A549 (cell line): ENCODE measurements at regions not wholly inside any gene's neighbourhood (a gene's known extent, or its start where the extent isn't known, plus 50 kb on each side); places are given as distances from the start of the nearest gene placed in this dataset.

Experiments
- ATAC-seq, 2 experiments: fragments of 200-7000 bp in 1 of 2; fragments of >200 bp in 1 of 2; cut with Nextera tagmentation in 1 of 2; cut with Tn5 transposase in 1 of 2; 3 replicates each; pipeline versions ENCODE4 v1.8.0 to v1.9.1; 2018 to 2020; ENCODE audit warnings: mild to moderate bottlenecking in 1 of 2, moderate library complexity in 1 of 2
- CTCF ChIA-PET: fragments of 300-600 bp; sonication (Branson Sonifier 250); formaldehyde crosslinking; extraction: SDS; loops from one replicate; lab custom pipeline; 2021; ENCODE audit warnings: antibody characterized with exemption, inconsistent platforms; lab: Yijun Ruan, JAX
- POLR2A ChIA-PET: fragments of 350-600 bp; formaldehyde crosslinking; extraction: SDS; loops from one replicate; lab custom pipeline; 2021; ENCODE audit warnings: antibody characterized with exemption, inconsistent platforms; lab: Yijun Ruan, JAX
- DNase-seq, 2 experiments: peaks; one replicate each; pipeline versions ENCODE4 v3.0.0 to v3.0.0-alpha.2; 2011 to 2016; ENCODE audit warnings: low read depth in 1 of 2, low spot score in 1 of 2
- FAIRE-seq: peaks from 2 replicates; lab custom pipeline; 2011; peaks lifted over from hg19 to GRCh38; lab: Jason Lieb, UNC
- H3K27ac ChIP-seq, 2 experiments: fragments of >200 bp; sonication (Bioruptor Twin); formaldehyde crosslinking; 3 replicates each; pipeline ENCODE4 v1.5.1; 2016 to 2017
- H3K4me1 ChIP-seq: fragments of >200 bp; sonication (Bioruptor Twin); formaldehyde crosslinking; 3 replicates; pipeline ENCODE4 v1.6.1; 2016
- H3K4me2 ChIP-seq: fragments of >200 bp; sonication (Bioruptor Twin); formaldehyde crosslinking; 3 replicates; pipeline ENCODE4 v1.6.1; 2016
- H3K4me3 ChIP-seq: fragments of >200 bp; sonication (Bioruptor Twin); formaldehyde crosslinking; 3 replicates; pipeline ENCODE4 v1.5.1; 2016
- H3K9me3 ChIP-seq: fragments of >200 bp; sonication (Bioruptor Twin); formaldehyde crosslinking; 3 replicates; pipeline ENCODE4 v1.6.1; 2016
- ATOH8 ChIP-seq: fragments of 250-450 bp; sonication (Bioruptor Pico); IDR thresholded peaks from 2 replicates; pipeline ENCODE4 v1.5.0; 2020; ENCODE audit warnings: low read depth, mild to moderate bottlenecking, moderate library complexity
- CEBPB ChIP-seq, 2 experiments: fragments of >200 bp in 1 of 2; sonication (Bioruptor Twin) in 1 of 2; formaldehyde crosslinking in 1 of 2; IDR thresholded peaks; 2 replicates each; pipeline ENCODE4 v1.6.1; 2012 to 2016
- CTCF ChIP-seq: fragments of >200 bp; sonication (Bioruptor Twin); formaldehyde crosslinking; IDR thresholded peaks from 3 replicates; pipeline ENCODE4 v1.5.1; 2016
- EHF ChIP-seq: fragments of 250-450 bp; sonication (Bioruptor Pico); IDR thresholded peaks from 2 replicates; pipeline ENCODE4 v1.5.0; 2020; ENCODE audit warnings: mild to moderate bottlenecking
- FOSB ChIP-seq: fragments of 250-450 bp; sonication (Bioruptor Pico); IDR thresholded peaks from 2 replicates; pipeline ENCODE4 v1.5.0; 2020; ENCODE audit warnings: mild to moderate bottlenecking, moderate library complexity
- FOSL2 ChIP-seq, 2 experiments: fragments of 450-650 bp in 1 of 2; fragments of >200 bp in 1 of 2; sonication (Bioruptor Twin) in 1 of 2; formaldehyde crosslinking; IDR thresholded peaks; 2 replicates each; pipeline versions ENCODE4 v1.5.0 to v1.6.1; 2016 to 2020; ENCODE audit warnings: mild to moderate bottlenecking in 1 of 2, moderate library complexity in 1 of 2
- GATA3 ChIP-seq: IDR thresholded peaks from 2 replicates; pipeline ENCODE4 v1.6.1; 2012; ENCODE audit warnings: borderline replicate concordance
- HOXA7 ChIP-seq: fragments of 250-450 bp; sonication (Bioruptor Pico); IDR thresholded peaks from 2 replicates; pipeline ENCODE4 v1.5.0; 2020; ENCODE audit warnings: mild to moderate bottlenecking, moderate library complexity
- JUNB ChIP-seq: fragments of >200 bp; sonication (Bioruptor Twin); formaldehyde crosslinking; IDR thresholded peaks from 2 replicates; pipeline ENCODE4 v1.6.1; 2016
- KDM5A ChIP-seq: fragments of 200-600 bp; sonication (generic); IDR thresholded peaks from 2 replicates; pipeline ENCODE4 v1.6.1; 2016; ENCODE audit warnings: antibody characterized with exemption, mild to moderate bottlenecking
- MAFK ChIP-seq: fragments of 450-650 bp; IDR thresholded peaks from 2 replicates; pipeline ENCODE4 v1.6.1; 2014; ENCODE audit not compliant: partially characterized antibody
- NFE2L2 ChIP-seq: fragments of 150-350 bp; conservative IDR thresholded peaks from 2 replicates; pipeline ENCODE4 v1.6.1; 2014; ENCODE audit warnings: low read length
- NR3C1 ChIP-seq: fragments of >200 bp; sonication (Bioruptor Twin); formaldehyde crosslinking; IDR thresholded peaks from 3 replicates; pipeline ENCODE4 v1.6.1; 2017
- PHF8 ChIP-seq: fragments of 200-600 bp; sonication (generic); IDR thresholded peaks from 2 replicates; pipeline ENCODE4 v1.6.1; 2016; ENCODE audit warnings: low read depth, mild to moderate bottlenecking, antibody characterized with exemption, moderate library complexity, borderline replicate concordance
- RAD21 ChIP-seq, 2 experiments: fragments of >200 bp in 1 of 2; sonication (Bioruptor Twin) in 1 of 2; formaldehyde crosslinking in 1 of 2; IDR thresholded peaks in 1 of 2; conservative IDR thresholded peaks in 1 of 2; 2 replicates in 1 of 2; 3 replicates in 1 of 2; pipeline ENCODE4 v1.6.1; 2012 to 2018; ENCODE audit warnings: inconsistent platforms in 1 of 2
- REST ChIP-seq: fragments of 200-600 bp; sonication (generic); IDR thresholded peaks from 2 replicates; pipeline ENCODE4 v1.6.1; 2016; ENCODE audit warnings: antibody characterized with exemption, mild to moderate bottlenecking, moderate library complexity
- RFX5 ChIP-seq: fragments of 450-650 bp; IDR thresholded peaks from 2 replicates; pipeline ENCODE4 v1.7.1; 2014; ENCODE audit warnings: antibody characterized with exemption, mild to moderate bottlenecking, moderate library complexity
- RNF2 ChIP-seq: fragments of 200-600 bp; sonication (generic); IDR thresholded peaks from 2 replicates; pipeline ENCODE4 v1.6.1; 2016; ENCODE audit warnings: low read depth, mild to moderate bottlenecking, antibody characterized with exemption, moderate library complexity, borderline replicate concordance
- SMC3 ChIP-seq: fragments of >200 bp; sonication (Bioruptor Twin); formaldehyde crosslinking; IDR thresholded peaks from 3 replicates; pipeline ENCODE4 v1.6.1; 2018; ENCODE audit warnings: inconsistent platforms
- TFCP2L1 ChIP-seq: fragments of 250-450 bp; sonication (Bioruptor Pico); IDR thresholded peaks from 2 replicates; pipeline ENCODE4 v1.5.0; 2021; ENCODE audit warnings: mild to moderate bottlenecking
- USF2 ChIP-seq: fragments of 450-650 bp; IDR thresholded peaks from 2 replicates; pipeline ENCODE4 v1.6.1; 2014; ENCODE audit warnings: antibody characterized with exemption
- ZFP36 ChIP-seq: fragments of 450-650 bp; IDR thresholded peaks from 2 replicates; pipeline ENCODE4 v1.6.1; 2014; ENCODE audit warnings: borderline replicate concordance; ENCODE audit not compliant: partially characterized antibody
- ZNF302 ChIP-seq: fragments of 250-450 bp; sonication (Bioruptor Pico); IDR thresholded peaks from 2 replicates; pipeline ENCODE4 v1.9.0; 2021; ENCODE audit warnings: inconsistent platforms, mild to moderate bottlenecking, moderate library complexity
- WGBS: methylation state at CpG from one replicate; pipeline ENCODE4 v1.1.6; 2017; ENCODE audit errors: missing lambda C conversion rate; 5-methylcytosine and 5-hydroxymethylcytosine counted together

- no peak for TF ChIP-seq ZNF302 (CRISPR knock-in tag)
- TF ChIP-seq NFE2L2, result no peak
These were observed 101.2 kb upstream of the CREB1 start (continued) for GRCh38 chr2:207428573-207428972.

GRCh38 chr2:207432453-207432852 lies 97.3 kb upstream of the CREB1 start:
- ChIA-PET POLR2A (no interaction called here), CTCF (no interaction called here)
- H3K4me1 ChIP-seq, result no peaks in the 10 kb centered on the region
- WGBS, result 76% methylated on average over 3 of the region's 3 CpGs
- no peaks in the 10 kb centered on the region for H3K9me3 ChIP-seq
- no peak for FAIRE-seq
- TF ChIP-seq RFX5, result no peak
- TF ChIP-seq GATA3, result no peak
- no peak for TF ChIP-seq USF2
- TF ChIP-seq ATOH8, result no peak
- no peak for TF ChIP-seq ZFP36
- no peak for TF ChIP-seq RAD21 (conservative IDR thresholded peaks at IDR 0.05 in 1 of 2, IDR thresholded peaks at IDR 0.05 in 1 of 2)
- TF ChIP-seq NR3C1, result no peak
- no peak for TF ChIP-seq JUNB
- no peak for TF ChIP-seq RNF2
- TF ChIP-seq CTCF, result no peak
- no peak for TF ChIP-seq FOSB (CRISPR knock-in tag)
- no peak for TF ChIP-seq PHF8
- TF ChIP-seq MAFK, result no peak
- TF ChIP-seq HOXA7 (CRISPR knock-in tag), result no peak
- TF ChIP-seq CEBPB (IDR thresholded peaks at IDR 0.05), result no peak
- no peak for TF ChIP-seq SMC3
- H3K4me3 ChIP-seq, result no peak overlapping the region
- no peak overlapping the region for H3K27ac ChIP-seq
- H3K4me2 ChIP-seq, result no peak overlapping the region
- no peak for ATAC-seq
- no peak for DNase-seq

GRCh38 chr2:207434306-207434705 lies 95.5 kb upstream of the CREB1 start:
- Histone ChIP-seq H3K4me3 (no peak overlapping the region), H3K4me1 (no peaks in the 10 kb centered on the region), H3K4me2 (no peak overlapping the region), H3K9me3 (no peaks in the 10 kb centered on the region), H3K27ac (no peak overlapping the region)
- DNase-seq, result no peak
- FAIRE-seq, result no peak
- no peak for ATAC-seq
- ChIA-PET POLR2A (no interaction called here), CTCF (interaction anchor here (0.7 to 1.0 kb wide), 2 partner anchors 619 to 634 kb away, joined by 3 read pairs; no protein-coding TSS in a partner anchor)
- 69% methylated on average over 1 of the region's 1 CpG for WGBS
- TF ChIP-seq REST (no peak), NFE2L2 (no peak), RNF2 (no peak), FOSL2 (IDR thresholded peaks at IDR 0.05) (no peak), FOSL2 (CRISPR knock-in tag; IDR thresholded peaks at IDR 0.05) (no peak), GATA3 (no peak), JUNB (no peak), KDM5A (no peak), SMC3 (no peak), EHF (no peak), TFCP2L1 (CRISPR knock-in tag) (no peak)
